Body of pancreas (tissue), 4 donors: ENCODE measurements at regions not wholly inside any gene's neighbourhood (a gene's known extent, or its start where the extent isn't known, plus 50 kb on each side); places are given as distances from the start of the nearest gene placed in this dataset.

Source experiments
- ATAC-seq: fragments of 150-250 bp; one replicate; pipeline ENCODE4 v1.9.1; 2016
- DNase-seq, 4 donors: peaks; one replicate each; pipeline ENCODE4 v3.0.0-alpha.2; 2019
- H3K27ac ChIP-seq, 4 donors: fragments of 200-600 bp; sonication (generic); 1 replicate in 3 of 4; 2 replicates in 1 of 4; pipeline versions ENCODE4 v1.5.1 to v1.6.1; 2016 to 2019; ENCODE audit warnings: mild to moderate bottlenecking in 1 of 4, mixed read lengths in 1 of 4, moderate library complexity in 1 of 4
- H3K27me3 ChIP-seq, 2 donors: fragments of 200-600 bp; sonication (generic); one replicate each; pipeline ENCODE4 v1.6.0; 2016; ENCODE audit warnings: mild to moderate bottlenecking in 1 of 2
- H3K36me3 ChIP-seq, 2 donors: fragments of 200-600 bp; sonication (generic); replicated peaks in 1 of 2; 2 replicates each; pipeline ENCODE4 v1.5.1; 2016; ENCODE audit warnings: low read depth in 2 of 2; ENCODE audit not compliant: insufficient read depth in 1 of 2
- H3K4me1 ChIP-seq: fragments of 200-600 bp; sonication (generic); one replicate; pipeline ENCODE4 v1.6.0; 2016
- H3K4me3 ChIP-seq, 2 donors: fragments of 200-600 bp; sonication (generic); 1 replicate in 1 of 2; 2 replicates in 1 of 2; pipeline ENCODE4 v1.5.1; 2016 to 2019
- H3K9me3 ChIP-seq, 3 donors: fragments of 200-600 bp; sonication (generic); 1 replicate in 2 of 3; 2 replicates in 1 of 3; pipeline ENCODE4 v1.5.1; 2016
- CTCF ChIP-seq, 7 experiments: fragments of 450-650 bp in 4 of 7; fragments of 200-600 bp in 3 of 7; sonication (generic) in 3 of 7; IDR thresholded peaks; one replicate each; pipeline ENCODE4 v1.5.1; 2016 to 2019; ENCODE audit warnings: antibody characterized with exemption in 7 of 7
- POLR2A ChIP-seq, 3 donors: fragments of 450-650 bp; IDR thresholded peaks; one replicate each; pipeline ENCODE4 v1.6.1; 2016; ENCODE audit warnings: antibody characterized with exemption in 3 of 3, mild to moderate bottlenecking in 2 of 3
- WGBS, 2 donors: methylation state at CpG; one replicate each; pipeline ENCODE4 v1.1.5; 2017; 5-methylcytosine and 5-hydroxymethylcytosine counted together
- intact Hi-C: fragments of 100-400 bp; cut with DNase I; formaldehyde crosslinking; loops from one replicate; pipeline ENCODE4 v1.15.1; 2023

- Histone ChIP-seq H3K27me3 (no peaks in the 10 kb centered on the region), H3K27ac (no peak overlapping the region), H3K36me3 (no peaks in the 10 kb centered on the region), H3K9me3 (no peaks in the 10 kb centered on the region), H3K4me3 (no peak overlapping the region), H3K4me1 (no peaks in the 10 kb centered on the region)
- DNase-seq = no peak
- TF ChIP-seq CTCF (IDR thresholded peaks at IDR 0.05) (no peak), POLR2A (IDR thresholded peaks at IDR 0.05) (no peak)
- intact Hi-C loops = no loop called here
- 73 to 86% methylated on average over 4 of the region's 4 CpGs for WGBS, 2 donors
- no peak for ATAC-seq
These were observed 248.1 kb upstream of the MAP3K1 start for GRCh38 chr5:56567278-56567677.

- TF ChIP-seq POLR2A (IDR thresholded peaks at IDR 0.05) (no peak), CTCF (IDR thresholded peaks at IDR 0.05) (no peak)
- WGBS, 2 donors = 81% methylated on average over 12 of the region's 12 CpGs
- H3K4me3 ChIP-seq = no peak overlapping the region
- no peaks in the 10 kb centered on the region for H3K4me1 ChIP-seq
- H3K27me3 ChIP-seq = no peaks in the 10 kb centered on the region
- DNase-seq (no peak), ATAC-seq (no peak)
- no peak overlapping the region for H3K27ac ChIP-seq
- H3K36me3 ChIP-seq = no peaks in the 10 kb centered on the region
- intact Hi-C loops = no loop called here
- H3K9me3 ChIP-seq = no peaks in the 10 kb centered on the region
These were observed 248.7 kb upstream of the MAP3K1 start for GRCh38 chr5:56566374-56567249.

GRCh38 chr5:56565644-56566043 is 249.7 kb upstream of the MAP3K1 start:
- DNase-seq = no peak
- no peak overlapping the region for H3K4me3 ChIP-seq
- WGBS, 2 donors = 54 to 63% methylated on average over 3 of the region's 3 CpGs
- H3K27me3 ChIP-seq = no peaks in the 10 kb centered on the region
- no peaks in the 10 kb centered on the region for H3K9me3 ChIP-seq
- H3K36me3 ChIP-seq = no peaks in the 10 kb centered on the region
- intact Hi-C loops = no loop called here
- no peak overlapping the region for H3K27ac ChIP-seq
- TF ChIP-seq CTCF (IDR thresholded peaks at IDR 0.05) = no peak
- TF ChIP-seq POLR2A (IDR thresholded peaks at IDR 0.05) = no peak
- H3K4me1 ChIP-seq = no peaks in the 10 kb centered on the region
- ATAC-seq = no peak

GRCh38 chr5:56565283-56565615 is 250.1 kb upstream of the MAP3K1 start:
- 71 to 97% methylated on average over 3 of the region's 3 CpGs for WGBS, 2 donors
- TF ChIP-seq POLR2A (IDR thresholded peaks at IDR 0.05) (no peak), CTCF (IDR thresholded peaks at IDR 0.05) (no peak)

More at GRCh38 chr5:56565283-56565615, 250.1 kb upstream of the MAP3K1 start:
- H3K4me3 ChIP-seq = no peak overlapping the region
- H3K4me1 ChIP-seq = no peaks in the 10 kb centered on the region
- H3K27ac ChIP-seq = no peak overlapping the region
- H3K36me3 ChIP-seq = no peaks in the 10 kb centered on the region
- no peak for ATAC-seq
- no peaks in the 10 kb centered on the region for H3K9me3 ChIP-seq
- H3K27me3 ChIP-seq = no peaks in the 10 kb centered on the region
- intact Hi-C loops = no loop called here
- no peak for DNase-seq
